HepG2 (cell line): ENCODE measurements at regions not wholly inside any gene's neighbourhood (a gene's known extent, or its start where the extent isn't known, plus 50 kb on each side); places are given as distances from the start of the nearest gene placed in this dataset.

Experiments used
- ATAC-seq: fragments of 200-7000 bp; cut with Tn5 transposase; 3 replicates; pipeline ENCODE4 v1.9.1; 2020; ENCODE audit warnings: mild to moderate bottlenecking, moderate library complexity
- BruUV-seq: library from RNA; stranded (reverse); fragments of 400-500 nt; replicated peaks from 2 replicates; lab custom pipeline; 2021; lab: Mats Ljungman, UMichigan
- CTCF ChIA-PET: fragments of 300-600 bp; formaldehyde crosslinking; extraction: SDS; loops from one replicate; lab custom pipeline; 2021; ENCODE audit warnings: low total read pairs, inconsistent platforms, low intra/inter-chr PET ratio; lab: Yijun Ruan, JAX
- POLR2A ChIA-PET: fragments of 350-600 bp; sonication (Branson Sonifier 250); formaldehyde crosslinking; loops from one replicate; lab custom pipeline; 2020; ENCODE audit warnings: antibody characterized with exemption, inconsistent platforms; lab: Yijun Ruan, JAX
- DNase-seq: peaks from one replicate; pipeline ENCODE4 v3.0.0-alpha.2; 2015; ENCODE audit warnings: low spot score
- FAIRE-seq: peaks from 3 replicates; lab custom pipeline; 2011; peaks lifted over from hg19 to GRCh38; lab: Jason Lieb, UNC
- H2AFZ ChIP-seq: one replicate; pipeline ENCODE4 v1.6.1; 2011; ENCODE audit warnings: low read length, inconsistent platforms
- H3K27ac ChIP-seq: fragments of 300-600 bp; 3 replicates; pipeline ENCODE4 v1.8.0; 2011; ENCODE audit warnings: mixed run types, mild to moderate bottlenecking, mixed read lengths, low read length, inconsistent platforms; ENCODE audit not compliant: insufficient read depth; ENCODE audit errors: extremely low read length
- H3K27me3 ChIP-seq, 2 experiments: fragments of 200-600 bp in 1 of 2; 2 replicates in 1 of 2; 3 replicates in 1 of 2; pipeline versions ENCODE4 v1.6.0 to v1.8.0; 2011; ENCODE audit warnings: low read length in 2 of 2, mild to moderate bottlenecking in 2 of 2, moderate library complexity in 2 of 2, inconsistent platforms in 1 of 2; ENCODE audit not compliant: insufficient read depth in 2 of 2, control insufficient read depth in 1 of 2
- H3K36me3 ChIP-seq, 2 experiments: fragments of 200-600 bp in 1 of 2; replicated peaks in 1 of 2; 2 replicates in 1 of 2; 3 replicates in 1 of 2; pipeline versions ENCODE4 v1.5.1 to v1.8.0; 2011; ENCODE audit warnings: low read length in 2 of 2, inconsistent platforms in 1 of 2; ENCODE audit not compliant: insufficient read depth in 2 of 2, control insufficient read depth in 1 of 2
- H3K4me1 ChIP-seq: 2 replicates; pipeline ENCODE4 v1.5.1; 2012; ENCODE audit warnings: low read length, inconsistent platforms; ENCODE audit not compliant: insufficient read depth
- H3K4me2 ChIP-seq: 2 replicates; pipeline ENCODE4 v1.6.0; 2011; ENCODE audit warnings: low read depth, low read length, inconsistent platforms
- H3K4me3 ChIP-seq, 3 experiments: fragments of 200-600 bp in 1 of 3; sonication (generic), shearing (Covaris generic) in 1 of 3; replicated peaks in 1 of 3; 2 replicates each; pipeline ENCODE4 v1.5.1; 2011 to 2016; ENCODE audit warnings: low read length in 3 of 3, inconsistent platforms in 2 of 3, low read depth in 2 of 3, mild to moderate bottlenecking in 2 of 3, control low read depth in 1 of 3, mixed read lengths in 1 of 3; ENCODE audit not compliant: insufficient read depth in 1 of 3
- H3K79me2 ChIP-seq: one replicate; pipeline ENCODE4 v1.6.1; 2011; ENCODE audit warnings: low read length, inconsistent platforms; ENCODE audit not compliant: insufficient read depth
- H3K9ac ChIP-seq: 2 replicates; pipeline ENCODE4 v1.6.0; 2011; ENCODE audit warnings: mild to moderate bottlenecking, low read depth, low read length, inconsistent platforms; ENCODE audit not compliant: insufficient read depth
- H3K9me3 ChIP-seq: 2 replicates; pipeline ENCODE4 v1.5.1; 2012; ENCODE audit warnings: mild to moderate bottlenecking, low read length
- H4K20me1 ChIP-seq: 2 replicates; pipeline ENCODE4 v1.6.0; 2011; ENCODE audit warnings: inconsistent platforms, mild to moderate bottlenecking, low read length, moderate library complexity; ENCODE audit not compliant: insufficient read depth
- ZNF44 ChIP-seq: sonication (generic); formaldehyde crosslinking; IDR thresholded peaks from 2 replicates; pipeline ENCODE4 v1.5.1; 2020; ENCODE audit warnings: mild to moderate bottlenecking, missing genetic modification reagents
- ZNF558 ChIP-seq: sonication (generic); formaldehyde crosslinking; IDR thresholded peaks from 2 replicates; pipeline ENCODE4 v1.9.0; 2022; ENCODE audit warnings: mild to moderate bottlenecking, missing genetic modification reagents, borderline replicate concordance
- WGBS: methylation state at CpG from one replicate; pipeline ENCODE4 v1.1.6; 2017; ENCODE audit warnings: low lambda C conversion rate; 5-methylcytosine and 5-hydroxymethylcytosine counted together
- in situ Hi-C: cut with HindIII; loops from 2 replicates; pipeline ENCODE4 v1.10.0; 2017; ENCODE audit warnings: low pct_unique_long_range_greater_than_20kb; ENCODE audit not compliant: extremely low pct_ligation_motif_present
- intact Hi-C: fragments of 100-400 bp; cut with micrococcal nuclease; formaldehyde crosslinking; loops from one replicate; pipeline ENCODE4 v1.10.0; 2022; ENCODE audit not compliant: unreplicated experiment
- TF ChIP-seq, protein P1 (sequence below): sonication (generic); formaldehyde crosslinking; IDR thresholded peaks from 2 replicates; pipeline ENCODE4 v1.4.0; 2020; ENCODE audit warnings: mild to moderate bottlenecking, missing genetic modification reagents
- TF ChIP-seq, protein P2 (sequence below): sonication (generic); formaldehyde crosslinking; IDR thresholded peaks from 2 replicates; pipeline ENCODE4 v1.4.0; 2020; ENCODE audit warnings: missing genetic modification reagents, low read depth, mild to moderate bottlenecking, borderline replicate concordance

DNA sequence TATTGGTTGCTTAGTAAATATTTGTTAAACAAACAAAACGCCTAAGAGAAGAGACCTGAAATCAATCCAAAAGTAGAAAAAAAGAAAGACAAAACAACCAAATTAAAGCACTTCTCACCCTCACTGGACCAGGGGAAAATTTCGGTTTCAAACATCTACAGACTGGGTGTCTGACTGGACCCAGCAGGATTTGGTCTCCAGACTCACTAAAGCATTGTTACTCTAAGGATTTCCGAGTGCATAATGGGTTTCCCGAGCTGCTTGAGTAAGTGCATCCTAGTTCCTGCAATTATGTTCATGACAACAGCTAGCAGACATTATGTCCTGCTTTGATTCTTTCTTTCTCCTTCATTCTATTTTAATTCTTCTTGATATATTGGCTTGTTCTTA is 51.8 kb upstream of the FAM3C start (continued):
- TF ChIP-seq, protein P1, sequence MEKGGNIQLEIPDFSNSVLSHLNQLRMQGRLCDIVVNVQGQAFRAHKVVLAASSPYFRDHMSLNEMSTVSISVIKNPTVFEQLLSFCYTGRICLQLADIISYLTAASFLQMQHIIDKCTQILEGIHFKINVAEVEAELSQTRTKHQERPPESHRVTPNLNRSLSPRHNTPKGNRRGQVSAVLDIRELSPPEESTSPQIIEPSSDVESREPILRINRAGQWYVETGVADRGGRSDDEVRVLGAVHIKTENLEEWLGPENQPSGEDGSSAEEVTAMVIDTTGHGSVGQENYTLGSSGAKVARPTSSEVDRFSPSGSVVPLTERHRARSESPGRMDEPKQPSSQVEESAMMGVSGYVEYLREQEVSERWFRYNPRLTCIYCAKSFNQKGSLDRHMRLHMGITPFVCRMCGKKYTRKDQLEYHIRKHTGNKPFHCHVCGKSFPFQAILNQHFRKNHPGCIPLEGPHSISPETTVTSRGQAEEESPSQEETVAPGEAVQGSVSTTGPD (CRISPR knock-in tag), result no peak

DNA sequence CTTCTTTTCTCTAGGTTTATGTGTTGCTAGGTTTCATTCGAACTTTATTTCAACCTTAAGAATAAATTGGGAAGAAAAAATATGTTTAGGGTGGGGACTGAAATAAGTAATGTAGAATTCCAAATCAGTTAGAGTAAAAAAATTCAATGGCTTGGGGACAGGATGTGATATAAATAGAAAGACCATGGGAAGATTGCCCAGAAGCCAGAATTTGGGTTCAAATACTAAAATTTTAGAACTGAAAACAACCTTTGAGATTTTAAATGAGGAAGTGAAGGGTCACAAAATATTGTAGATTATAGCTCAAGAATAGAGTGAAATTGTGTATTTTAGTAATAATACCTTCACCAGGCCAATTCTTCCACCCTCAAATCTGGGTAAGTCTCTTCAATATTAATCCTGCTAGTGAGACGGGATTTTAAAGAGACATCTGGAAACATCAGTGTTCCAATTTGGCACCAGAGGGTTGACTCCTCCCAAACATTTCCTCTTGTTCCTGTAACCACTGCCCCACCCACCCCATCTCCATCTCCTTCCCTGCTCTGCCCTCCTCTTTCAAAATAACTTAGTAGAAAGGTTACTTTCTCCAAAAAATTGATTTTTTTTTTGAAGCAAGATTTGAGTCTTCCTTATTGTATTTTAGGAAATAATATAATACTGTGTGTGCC is 51.3 kb upstream of the FAM3C start:
- intact Hi-C loops (no loop called here), in situ Hi-C loops (no loop called here)
- Histone ChIP-seq H3K27ac (no peak overlapping the region), H3K9ac (no peak overlapping the region), H3K4me1 (no peaks in the 10 kb centered on the region), H4K20me1 (no peaks in the 10 kb centered on the region), H3K27me3 (no peaks in the 10 kb centered on the region), H3K9me3 (no peaks in the 10 kb centered on the region), H2AFZ (no peak overlapping the region), H3K4me2 (no peak overlapping the region), H3K36me3 (no peaks in the 10 kb centered on the region), H3K4me3 (no peak overlapping the region), H3K79me2 (no peaks in the 10 kb centered on the region)
- DNase-seq (no peak), FAIRE-seq (no peak), ATAC-seq (no peak)
- ChIA-PET POLR2A (no interaction called here), CTCF (no interaction called here)
- no TSS peak for BruUV-seq
- no peak for TF ChIP-seq ZNF44 (CRISPR knock-in tag)
- TF ChIP-seq, protein P2, sequence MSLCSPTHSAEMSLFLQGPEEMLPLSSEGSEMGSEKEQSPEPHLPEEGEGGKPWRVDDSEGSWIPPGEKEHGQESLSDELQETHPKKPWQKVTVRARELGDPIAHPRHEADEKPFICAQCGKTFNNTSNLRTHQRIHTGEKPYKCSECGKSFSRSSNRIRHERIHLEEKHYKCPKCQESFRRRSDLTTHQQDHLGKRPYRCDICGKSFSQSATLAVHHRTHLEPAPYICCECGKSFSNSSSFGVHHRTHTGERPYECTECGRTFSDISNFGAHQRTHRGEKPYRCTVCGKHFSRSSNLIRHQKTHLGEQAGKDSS (CRISPR knock-in tag), result no peak
- no peak for TF ChIP-seq ZNF558
- WGBS, result under 1% methylated on average over 2 of the region's 2 CpGs
